Left hindlimb (tissue), 1 donor: ENCODE measurements at regions not wholly inside any gene's neighbourhood (a gene's known extent, or its start where the extent isn't known, plus 50 kb on each side); places are given as distances from the start of the nearest gene placed in this dataset.

Experiments used
- DNase-seq: peaks from one replicate; pipeline ENCODE4 v3.0.0-alpha.2; 2018

- DNase-seq = no peak
These were observed 57.4 kb upstream of the TMPRSS15 start for GRCh38 chr21:18460979-18461378.

DNA sequence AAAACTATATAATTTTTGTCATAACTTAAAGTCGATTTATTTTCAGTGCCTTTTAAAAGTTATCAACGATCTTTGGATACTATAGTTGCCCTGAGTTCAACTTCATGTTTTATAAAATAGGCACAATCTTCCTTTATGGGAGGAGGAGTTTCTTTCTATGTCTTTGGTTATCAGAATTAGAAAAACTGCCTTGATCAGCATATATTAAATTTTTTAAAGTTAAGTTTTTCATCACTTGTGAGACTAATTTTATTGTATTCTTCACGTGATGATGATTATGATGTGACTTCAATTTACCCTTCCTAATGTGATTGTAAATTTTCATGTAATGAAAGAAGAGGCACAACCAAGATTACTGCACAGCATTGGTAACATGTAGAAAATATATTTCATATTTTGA is 58.2 kb upstream of the TMPRSS15 start:
- DNase-seq = no peak

DNA sequence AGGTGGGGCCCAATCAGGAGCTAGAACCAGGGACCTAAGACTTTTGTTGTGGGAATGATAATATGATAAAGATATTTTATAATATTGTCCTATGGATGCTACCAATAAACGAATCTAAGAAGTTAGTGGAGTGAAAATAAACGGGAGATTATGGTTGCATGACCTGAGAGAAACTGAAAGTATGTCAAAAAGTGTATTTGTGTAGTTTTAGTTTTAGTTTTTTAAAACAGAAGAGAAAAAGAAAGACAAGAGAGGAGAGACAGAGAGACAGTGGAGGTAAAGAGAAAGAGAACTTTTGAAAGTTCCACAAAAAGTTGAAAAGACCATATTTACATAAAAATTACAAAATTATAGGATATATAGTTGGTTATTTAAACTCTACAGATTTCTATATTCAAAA is 64.1 kb upstream of the TMPRSS15 start:
- DNase-seq = no peak

- DNase-seq = no peak
These were observed 65.2 kb upstream of the TMPRSS15 start for GRCh38 chr21:18468790-18469189.

- DNase-seq = no peak
These were observed 73.1 kb upstream of the TMPRSS15 start for GRCh38 chr21:18476639-18477038.

DNA sequence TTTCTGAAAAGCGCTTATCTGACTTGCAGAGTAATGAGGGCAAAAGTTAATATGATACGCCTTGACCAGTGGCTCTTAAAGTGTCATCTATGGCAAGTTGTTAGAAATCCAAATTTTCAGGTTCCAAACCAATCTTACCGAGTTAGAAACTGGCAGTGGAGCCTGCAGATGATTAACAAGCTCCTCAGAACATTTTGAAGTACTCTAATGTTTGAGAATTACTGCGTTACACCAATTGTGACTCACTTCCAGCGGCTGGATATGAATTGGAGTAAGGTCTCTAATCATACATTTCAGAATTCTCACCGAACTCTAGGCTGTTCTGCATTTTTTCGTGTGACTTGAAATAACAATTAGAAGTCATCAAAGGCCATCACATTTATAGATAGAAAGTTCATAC is 73.5 kb upstream of the TMPRSS15 start:
- no peak for DNase-seq

DNA sequence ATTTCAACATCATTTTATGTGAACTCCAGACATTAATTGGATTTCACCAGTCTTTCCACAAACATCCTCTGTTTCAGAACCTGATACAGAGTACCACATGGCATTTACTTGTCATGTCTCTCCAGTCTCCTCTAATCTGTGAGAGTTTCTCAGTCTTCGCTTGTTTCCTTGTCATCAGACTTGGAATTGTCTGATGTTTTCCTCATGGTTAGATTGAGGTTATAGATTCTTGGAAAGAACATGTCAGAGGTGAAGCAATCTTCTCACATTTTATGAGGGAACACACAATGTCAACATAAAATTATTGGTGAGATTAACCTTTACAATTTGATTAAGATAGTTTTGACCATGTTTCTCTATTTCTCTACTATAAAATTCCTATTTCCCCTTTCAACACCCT is 74.9 kb upstream of the TMPRSS15 start:
- DNase-seq = no peak

- DNase-seq = no peak
These were observed 84.7 kb upstream of the TMPRSS15 start for GRCh38 chr21:18488252-18488651.

GRCh38 chr21:18493422-18493821 is 89.8 kb upstream of the TMPRSS15 start:
- DNase-seq = no peak

DNA sequence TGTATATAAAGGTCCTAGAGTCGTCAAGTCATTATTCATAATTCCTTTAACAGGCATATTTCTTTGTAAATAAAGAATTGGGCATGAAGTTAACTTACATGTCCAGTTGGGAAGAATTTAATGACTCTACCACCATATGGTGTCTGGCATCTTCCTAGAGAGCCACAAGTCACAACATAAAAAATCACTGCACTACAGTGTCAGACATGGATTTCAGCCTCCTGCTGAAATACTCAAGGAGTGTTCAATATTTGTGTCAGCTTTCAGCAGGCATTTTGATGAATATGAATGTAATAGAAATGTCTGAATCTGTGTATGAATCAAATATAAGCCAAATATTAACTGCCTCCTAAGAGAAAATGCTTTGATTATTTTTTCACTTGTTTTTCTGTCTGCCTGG is 91.9 kb upstream of the TMPRSS15 start:
- DNase-seq = no peak

DNA sequence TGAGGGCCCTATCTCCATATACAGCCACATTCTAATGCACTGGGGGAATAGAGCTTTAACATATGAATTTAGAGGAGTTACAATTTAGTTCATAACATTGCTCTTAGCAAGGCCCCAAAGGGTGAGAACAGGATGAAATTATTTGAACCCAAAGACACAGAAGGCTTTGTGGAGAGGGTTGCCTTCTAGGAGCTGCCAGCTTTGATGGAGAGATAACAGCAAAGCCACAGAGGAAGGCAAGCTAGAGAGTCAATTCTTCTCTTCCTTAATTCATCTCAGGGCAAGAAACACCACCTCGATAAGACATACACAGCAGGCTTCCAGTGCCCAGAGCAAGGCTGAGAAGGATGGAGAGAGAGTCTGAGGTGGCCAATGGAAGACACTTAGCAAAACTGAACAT is 94.8 kb upstream of the TMPRSS15 start:
- DNase-seq = no peak

DNA sequence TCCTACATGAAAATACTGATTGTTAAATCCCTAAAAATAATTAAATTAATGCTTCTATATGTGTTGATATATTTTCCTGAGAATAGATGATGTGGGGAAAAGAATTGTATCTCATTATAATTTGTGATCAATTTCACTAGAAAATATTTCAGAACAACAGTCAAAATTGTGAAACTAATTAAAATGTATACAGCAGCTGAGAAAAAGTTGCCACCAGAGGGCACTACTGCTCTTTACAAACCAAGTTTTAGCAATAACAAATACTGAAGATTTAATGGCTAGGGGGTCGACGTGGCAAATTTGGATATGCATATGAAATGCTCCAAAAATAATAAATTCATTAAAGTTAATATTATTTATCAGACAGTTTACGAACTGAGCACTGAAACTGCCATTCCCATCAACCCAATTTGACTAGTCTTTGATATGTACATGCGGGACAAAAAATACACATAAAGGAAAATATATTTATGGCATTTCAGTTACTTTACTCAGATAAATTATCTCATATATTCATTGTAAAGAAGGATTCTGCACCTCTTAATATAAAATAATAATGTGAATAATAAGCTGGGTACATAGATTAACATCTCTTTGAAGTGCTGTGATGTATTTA is 96.3 kb upstream of the TMPRSS15 start:
- DNase-seq = peak; percentile 40

DNA sequence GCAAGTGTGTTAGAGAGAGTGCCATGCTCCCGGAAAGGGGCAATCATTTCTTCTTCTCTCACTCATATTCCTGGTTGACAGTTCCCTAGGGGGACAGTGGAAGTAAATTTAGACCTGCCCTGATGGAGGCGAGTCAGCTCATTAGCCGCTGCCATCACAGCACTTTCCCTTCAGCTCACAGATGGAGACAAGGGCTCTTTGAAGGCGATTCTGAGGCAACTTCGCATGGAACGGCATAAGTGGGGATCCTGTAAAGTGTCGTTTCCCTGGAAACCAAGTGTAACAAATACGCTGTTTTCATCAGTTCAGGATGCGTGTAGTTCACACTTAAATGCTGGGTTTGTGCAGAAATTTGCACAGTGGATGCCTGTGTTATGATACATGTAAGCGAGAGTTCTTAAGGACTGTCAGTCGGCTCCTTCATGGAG is 114.5 kb upstream of the TMPRSS15 start:
- no peak for DNase-seq

- DNase-seq = no peak
These were observed 117.6 kb upstream of the TMPRSS15 start for GRCh38 chr21:18521204-18521603.

DNA sequence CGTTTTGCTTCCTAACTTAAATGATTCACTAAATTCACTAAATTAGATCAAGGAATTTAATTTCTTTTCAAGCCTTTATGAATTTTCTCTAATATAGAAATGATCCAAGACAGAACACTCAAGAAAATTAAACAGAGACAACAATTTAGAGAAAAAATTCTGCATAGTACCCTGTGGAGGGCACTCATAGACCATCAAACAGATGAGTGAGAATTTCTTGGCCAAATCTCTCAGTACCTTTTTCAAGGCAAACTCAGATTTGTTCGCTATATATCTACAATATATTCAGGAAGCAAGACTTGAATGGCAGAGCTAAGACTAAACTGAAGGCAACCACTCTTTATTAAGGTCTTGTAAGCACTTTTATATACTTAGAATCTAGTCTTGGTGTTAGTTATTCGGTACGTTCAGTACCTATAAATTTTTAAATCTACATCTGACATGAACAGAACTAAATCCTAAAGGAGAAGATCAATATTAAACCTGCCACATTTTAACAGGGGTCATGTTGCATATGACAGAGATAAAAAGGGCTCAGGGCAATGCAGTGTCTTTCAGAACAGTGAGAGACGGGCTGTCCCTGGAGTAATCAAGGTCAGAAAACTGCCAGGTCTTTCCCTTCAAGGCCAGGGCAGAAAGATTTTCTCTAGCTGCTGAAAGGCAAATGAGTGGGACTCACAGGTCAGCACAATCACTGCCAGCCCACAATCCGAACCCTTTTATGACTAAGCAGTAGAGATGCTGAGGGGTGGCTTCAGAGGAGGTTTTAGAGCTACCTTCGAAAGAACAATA is 118.8 kb upstream of the TMPRSS15 start:
- DNase-seq = no peak

DNA sequence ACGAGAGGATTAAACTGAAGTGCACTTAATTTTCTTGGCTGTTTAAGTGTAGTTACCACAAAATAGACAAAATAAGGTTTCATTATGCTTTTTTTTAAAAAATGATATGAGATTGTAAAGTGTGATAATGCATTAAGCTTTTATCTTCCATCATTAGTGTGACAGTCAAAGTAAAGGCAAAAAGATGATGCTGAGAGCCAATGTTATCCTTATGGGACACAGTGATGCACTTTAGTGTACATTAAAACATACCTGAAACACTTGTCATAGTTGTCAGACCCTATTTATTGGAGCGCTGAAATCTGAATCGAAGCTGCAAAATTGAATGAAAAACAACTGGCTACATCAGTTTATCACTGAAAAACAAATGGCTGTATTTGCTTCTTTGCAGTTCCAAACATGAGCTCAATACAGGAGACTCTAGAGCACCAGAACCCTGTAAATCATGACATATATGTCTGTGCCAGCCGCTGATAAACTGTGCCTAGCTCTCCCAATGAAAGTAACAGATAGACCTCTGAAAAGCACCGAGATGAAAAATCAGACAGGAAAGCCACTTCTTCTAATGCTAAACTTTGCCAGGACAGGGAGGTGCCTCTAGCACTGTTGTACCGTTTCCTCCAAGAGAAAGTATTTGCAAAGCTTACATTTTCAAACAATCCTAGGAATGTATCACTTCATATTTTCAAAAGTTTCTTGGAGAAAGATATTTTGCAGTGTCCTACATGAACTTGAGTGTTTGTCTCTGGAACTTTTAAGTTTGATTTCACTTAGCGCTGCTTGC is 120.7 kb upstream of the TMPRSS15 start:
- DNase-seq = no peak

DNA sequence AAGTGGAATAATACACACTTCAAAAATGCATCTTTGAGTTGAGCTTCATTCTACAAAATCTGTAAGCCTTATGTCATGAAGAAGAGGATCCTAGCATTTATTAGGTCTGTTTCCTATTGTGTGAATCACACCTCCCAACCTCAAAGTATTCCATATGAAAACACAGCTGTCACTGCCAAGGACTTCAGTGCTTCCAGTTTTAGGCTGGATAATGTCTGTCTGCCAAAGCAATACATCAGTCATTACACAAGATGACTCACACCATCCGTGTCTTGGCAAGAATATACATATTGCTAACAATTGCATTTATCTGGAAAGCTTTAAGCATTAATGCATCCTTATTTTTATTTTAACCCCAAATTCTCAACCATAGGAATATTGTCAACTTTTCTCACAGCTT is 125.7 kb upstream of the TMPRSS15 start:
- DNase-seq = peak; percentile 49

DNA sequence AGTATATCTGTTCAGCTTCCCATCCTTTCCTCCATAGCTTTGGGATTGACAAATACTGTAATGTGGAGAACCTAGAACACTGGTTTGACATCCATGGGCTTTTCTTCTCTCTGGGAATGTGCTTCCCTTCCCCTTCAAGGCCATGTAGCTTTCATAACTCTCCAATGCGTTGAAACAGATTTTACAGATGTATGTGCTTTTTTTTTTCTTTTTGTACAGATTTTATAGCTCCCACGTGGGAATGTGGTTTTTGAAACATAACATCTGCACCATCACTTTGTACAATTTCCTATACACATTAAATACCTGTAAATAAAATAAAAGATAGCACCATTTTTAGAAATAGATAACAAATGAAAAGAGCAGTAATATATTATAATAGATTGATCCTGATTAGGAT is 138.5 kb upstream of the TMPRSS15 start:
- DNase-seq = no peak

- no peak for DNase-seq
These were observed 142.3 kb upstream of the TMPRSS15 start for GRCh38 chr21:18545908-18546307.

GRCh38 chr21:18547347-18547746 is 143.8 kb upstream of the TMPRSS15 start:
- DNase-seq = no peak

GRCh38 chr21:18548249-18548648 is 144.7 kb upstream of the TMPRSS15 start:
- DNase-seq = no peak

- no peak for DNase-seq
These were observed 145.8 kb upstream of the TMPRSS15 start for GRCh38 chr21:18549214-18549905.

- DNase-seq = no peak
These were observed 146.8 kb upstream of the TMPRSS15 start for GRCh38 chr21:18550361-18550760.
